ENCODE measurements at regions not wholly inside any gene's neighbourhood (a gene's known extent, or its start where the extent isn't known, plus 50 kb on each side); places are given as distances from the start of the nearest gene placed in this dataset.

DNA sequence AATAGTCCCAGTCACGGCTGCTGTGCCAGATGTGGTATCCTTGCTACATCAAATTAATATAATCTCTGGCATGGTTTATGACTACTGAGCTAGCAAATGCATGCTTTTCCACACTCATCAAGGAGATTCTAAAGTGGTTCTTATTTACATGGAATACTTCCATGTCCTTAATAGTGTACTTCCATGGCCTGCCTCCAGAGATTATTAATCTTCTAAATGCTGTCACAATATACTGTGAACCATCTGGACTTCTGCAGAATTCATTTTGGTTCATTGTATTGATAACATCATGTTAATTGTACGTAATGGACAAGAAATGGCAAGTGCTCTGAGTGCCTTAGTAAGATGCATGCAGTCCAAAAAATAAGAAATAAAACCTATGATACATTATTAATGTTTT, 230.8 kb downstream of the NUAK1 start:
- no peak overlapping the region for H3K4me3 ChIP-seq (replicated peaks in 1 of 3; ENCODE audit: low read depth in 2 of 3, low read length in 3 of 3)
- no peaks in the 10 kb centered on the region for H4K20me1 ChIP-seq (ENCODE audit: insufficient read depth, low read length)
- H3K79me2 ChIP-seq (ENCODE audit: insufficient read depth, low read length) = no peaks in the 10 kb centered on the region
- H3K9me3 Mint-ChIP-seq = peaks cover 0 to 4% (median 0%) of the 10 kb centered on the region in 7 donors
- H3K27me3 ChIP-seq (ENCODE audit: control insufficient read depth in 2 of 2, insufficient read depth in 2 of 2, low read length in 2 of 2) = no peaks in the 10 kb centered on the region
- no peaks in the 10 kb centered on the region for H3K36me3 ChIP-seq (replicated peaks in 1 of 2; ENCODE audit: control insufficient read depth in 1 of 2, insufficient read depth in 2 of 2, low read length in 2 of 2)
- H3K4me3 Mint-ChIP-seq = no peak overlapping the region
- H3K27ac Mint-ChIP-seq = no peak overlapping the region
- no peak overlapping the region for H3K4me2 ChIP-seq (replicated peaks; ENCODE audit: extremely low read depth, low read length, poor library complexity, severe bottlenecking)
- no peak overlapping the region for H3K9ac ChIP-seq (ENCODE audit: insufficient read depth, low read length, poor library complexity, severe bottlenecking)
- WGBS (ENCODE audit: insufficient coverage) = no CpG with 5 or more reads among the region's 2 CpGs
- no peak overlapping the region for H2AFZ ChIP-seq (ENCODE audit: insufficient read depth, low read depth, low read length, poor library complexity, severe bottlenecking)
- H3K4me1 ChIP-seq (ENCODE audit: control insufficient read depth in 1 of 2, insufficient read depth in 2 of 2, low read length in 2 of 2) = no peaks in the 10 kb centered on the region
- H3K36me3 Mint-ChIP-seq = no peaks in the 10 kb centered on the region
- intact Hi-C loops (cut with micrococcal nuclease) = no loop called here
- peaks cover 0 to 2% (median 0%) of the 10 kb centered on the region in 3 donors for H3K27me3 Mint-ChIP-seq (ENCODE audit: low read depth in 3 of 3)
- DNase-seq = no peak
- H3K9me3 ChIP-seq (replicated peaks in 1 of 2; ENCODE audit: control insufficient read depth in 1 of 2, insufficient read depth in 1 of 2, low read length in 2 of 2) = no peaks in the 10 kb centered on the region
- TF ChIP-seq, protein P1, sequence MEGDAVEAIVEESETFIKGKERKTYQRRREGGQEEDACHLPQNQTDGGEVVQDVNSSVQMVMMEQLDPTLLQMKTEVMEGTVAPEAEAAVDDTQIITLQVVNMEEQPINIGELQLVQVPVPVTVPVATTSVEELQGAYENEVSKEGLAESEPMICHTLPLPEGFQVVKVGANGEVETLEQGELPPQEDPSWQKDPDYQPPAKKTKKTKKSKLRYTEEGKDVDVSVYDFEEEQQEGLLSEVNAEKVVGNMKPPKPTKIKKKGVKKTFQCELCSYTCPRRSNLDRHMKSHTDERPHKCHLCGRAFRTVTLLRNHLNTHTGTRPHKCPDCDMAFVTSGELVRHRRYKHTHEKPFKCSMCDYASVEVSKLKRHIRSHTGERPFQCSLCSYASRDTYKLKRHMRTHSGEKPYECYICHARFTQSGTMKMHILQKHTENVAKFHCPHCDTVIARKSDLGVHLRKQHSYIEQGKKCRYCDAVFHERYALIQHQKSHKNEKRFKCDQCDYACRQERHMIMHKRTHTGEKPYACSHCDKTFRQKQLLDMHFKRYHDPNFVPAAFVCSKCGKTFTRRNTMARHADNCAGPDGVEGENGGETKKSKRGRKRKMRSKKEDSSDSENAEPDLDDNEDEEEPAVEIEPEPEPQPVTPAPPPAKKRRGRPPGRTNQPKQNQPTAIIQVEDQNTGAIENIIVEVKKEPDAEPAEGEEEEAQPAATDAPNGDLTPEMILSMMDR (IDR thresholded peaks at IDR 0.05) = no peak
- H3K4me1 Mint-ChIP-seq = no peaks in the 10 kb centered on the region
- H3K27ac ChIP-seq (ENCODE audit: low read depth in 1 of 2, low read length in 2 of 2) = no peak overlapping the region

DNA sequence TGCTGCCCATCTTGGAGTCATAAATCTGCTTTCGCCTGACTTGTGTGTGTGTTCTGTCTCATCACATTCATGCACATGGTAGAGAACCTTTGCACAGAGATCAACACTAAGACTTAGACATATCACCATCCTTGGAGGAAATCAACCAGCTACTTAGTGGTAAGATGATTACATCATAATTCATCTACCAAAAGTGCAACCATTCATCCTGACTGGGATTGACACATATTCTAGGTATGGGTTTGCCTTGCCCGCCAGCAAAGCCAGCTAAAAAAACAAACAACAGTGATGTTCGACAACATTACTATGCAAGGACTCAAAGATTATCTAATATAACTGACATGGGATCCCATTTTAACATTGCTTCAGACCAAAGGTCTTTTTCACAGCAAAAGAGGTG, 228.7 kb downstream of the NUAK1 start:
- Histone ChIP-seq H3K9me3 (replicated peaks in 1 of 2; ENCODE audit: control insufficient read depth in 1 of 2, insufficient read depth in 1 of 2, low read length in 2 of 2) (no peaks in the 10 kb centered on the region), H3K27ac (ENCODE audit: low read depth in 1 of 2, low read length in 2 of 2) (no peak overlapping the region), H3K4me2 (replicated peaks; ENCODE audit: extremely low read depth, low read length, poor library complexity, severe bottlenecking) (no peak overlapping the region), H4K20me1 (ENCODE audit: insufficient read depth, low read length) (no peaks in the 10 kb centered on the region), H3K9ac (ENCODE audit: insufficient read depth, low read length, poor library complexity, severe bottlenecking) (no peak overlapping the region), H3K27me3 (ENCODE audit: control insufficient read depth in 2 of 2, insufficient read depth in 2 of 2, low read length in 2 of 2) (no peaks in the 10 kb centered on the region), H3K4me1 (ENCODE audit: control insufficient read depth in 1 of 2, insufficient read depth in 2 of 2, low read length in 2 of 2) (no peaks in the 10 kb centered on the region), H3K4me3 (replicated peaks in 1 of 3; ENCODE audit: low read depth in 2 of 3, low read length in 3 of 3) (no peak overlapping the region), H3K79me2 (ENCODE audit: insufficient read depth, low read length) (no peaks in the 10 kb centered on the region), H3K36me3 (replicated peaks in 1 of 2; ENCODE audit: control insufficient read depth in 1 of 2, insufficient read depth in 2 of 2, low read length in 2 of 2) (no peaks in the 10 kb centered on the region), H2AFZ (ENCODE audit: insufficient read depth, low read depth, low read length, poor library complexity, severe bottlenecking) (no peak overlapping the region)
- Mint-ChIP-seq H3K4me1 (no peaks in the 10 kb centered on the region), H3K4me3 (no peak overlapping the region), H3K27me3 (ENCODE audit: low read depth in 3 of 3) (peaks cover 0 to 3% (median 2%) of the 10 kb centered on the region in 3 donors), H3K9me3 (peaks cover 0 to 5% (median 0%) of the 10 kb centered on the region in 7 donors), H3K36me3 (no peaks in the 10 kb centered on the region), H3K27ac (no peak overlapping the region)
- intact Hi-C loops (cut with micrococcal nuclease) = no loop called here
- 100% methylated on average over 1 of the region's 3 CpGs for WGBS (ENCODE audit: insufficient coverage)
- TF ChIP-seq, protein P1 (IDR thresholded peaks at IDR 0.05) = no peak
- DNase-seq = no peak
